Inflammatory macrophage treated with lipopolysaccharide for 4 hours (primary cell): ENCODE measurements at regions not wholly inside any gene's neighbourhood (a gene's known extent, or its start where the extent isn't known, plus 50 kb on each side); places are given as distances from the start of the nearest gene placed in this dataset.
A peak's percentile ranks its signal among the peaks of the same experiment; 100 is the strongest.
"Not testable (repeated sequence)": the region's sequence is repeated elsewhere in the genome, so short reads cannot be mapped to it uniquely, and the experiment has no call there.

Experiments
- DNase-seq: peaks from one replicate; pipeline ENCODE4 v3.0.0-alpha.2; 2020

DNA sequence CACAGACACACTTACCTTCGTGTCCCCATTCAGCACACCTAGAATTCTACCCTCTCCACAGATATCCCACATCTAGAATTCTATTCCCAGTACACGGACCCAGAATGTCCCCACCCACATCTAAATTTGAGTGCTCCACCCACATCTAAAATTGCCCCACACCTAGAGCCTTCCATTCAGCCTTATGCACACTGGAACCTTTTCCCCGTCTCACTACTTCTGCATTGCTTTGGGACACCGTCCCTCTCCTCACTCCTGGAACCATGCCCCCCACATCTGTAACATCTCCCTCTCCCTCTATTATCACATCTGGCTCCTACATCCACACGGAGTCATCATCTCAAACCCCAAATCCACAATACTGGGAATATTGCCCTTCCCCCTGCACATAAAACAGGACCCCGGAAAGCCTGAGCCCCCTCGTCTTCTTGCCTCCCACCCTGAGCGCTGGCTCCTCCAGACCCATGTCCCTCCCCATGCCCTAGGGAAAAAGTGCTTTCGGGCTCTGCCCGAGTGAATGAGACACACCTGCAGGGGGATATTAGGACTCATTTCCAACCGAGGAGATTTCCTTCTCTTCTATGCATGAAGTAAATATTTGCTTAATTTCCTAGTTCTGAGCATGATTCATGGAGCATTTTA is 125.8 kb upstream of the UNC5B start:
- no peak for DNase-seq

DNA sequence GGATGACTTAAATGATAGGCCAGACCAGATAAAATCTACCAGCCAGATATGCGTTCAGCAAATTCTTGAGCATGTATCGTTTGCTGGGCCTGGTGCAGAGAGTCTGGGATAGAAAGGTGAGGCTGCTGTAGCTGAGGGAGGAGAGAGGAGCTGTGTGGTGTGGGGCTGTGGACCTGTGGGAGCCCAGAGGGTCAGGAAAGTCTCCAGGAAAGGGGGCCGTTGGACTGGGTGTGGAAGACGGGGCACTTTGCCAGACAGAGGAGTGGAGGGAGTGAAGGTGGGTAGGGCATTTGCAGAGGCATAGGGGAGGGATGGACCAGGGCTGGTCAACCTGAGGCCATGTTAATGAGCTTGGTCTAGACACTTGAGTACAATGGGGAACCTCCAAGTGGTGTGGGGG is 124.7 kb upstream of the UNC5B start:
- no peak for DNase-seq

GRCh38 chr10:71088054-71088453 is 124.3 kb upstream of the UNC5B start:
- no peak for DNase-seq

DNA sequence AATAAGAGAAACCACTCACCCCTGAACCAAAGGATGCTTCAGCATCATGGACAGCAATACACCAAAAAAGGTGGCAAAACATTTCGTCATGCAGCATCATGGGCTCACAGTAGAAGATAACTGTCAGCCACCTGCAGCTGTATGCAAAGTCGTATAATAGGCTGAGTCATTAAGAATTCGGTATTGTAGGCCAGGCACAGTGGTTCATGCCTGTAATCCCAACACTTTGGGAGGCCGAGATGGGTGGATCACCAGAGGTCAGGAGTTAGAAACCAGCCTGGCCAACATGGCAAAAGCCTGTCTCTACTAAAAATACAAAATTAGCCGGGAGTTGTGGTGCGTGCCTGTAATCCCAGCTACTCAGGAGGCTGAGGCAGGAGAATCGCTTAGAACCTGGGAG is 123.8 kb upstream of the UNC5B start:
- not testable (repeated sequence) for DNase-seq

DNA sequence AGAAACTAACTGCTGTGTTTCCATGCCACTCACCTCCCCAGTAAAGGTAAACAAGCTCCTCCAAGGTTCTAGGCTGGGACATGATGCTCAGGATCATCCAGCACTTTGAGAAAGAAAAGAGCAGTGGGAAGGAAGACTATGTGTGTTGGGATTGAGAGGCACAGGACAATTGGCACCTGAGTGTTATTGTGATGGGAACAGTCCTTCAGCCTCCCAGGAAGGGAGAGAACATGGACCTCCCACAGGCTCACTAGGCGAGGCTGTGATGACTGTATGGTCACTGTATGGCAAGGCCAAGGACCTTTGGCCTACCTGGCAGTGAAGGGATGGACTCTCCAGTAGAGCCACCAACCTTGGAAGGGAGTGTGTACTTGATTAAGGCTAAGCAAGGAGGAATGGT is 123.2 kb upstream of the UNC5B start:
- DNase-seq: no peak

DNA sequence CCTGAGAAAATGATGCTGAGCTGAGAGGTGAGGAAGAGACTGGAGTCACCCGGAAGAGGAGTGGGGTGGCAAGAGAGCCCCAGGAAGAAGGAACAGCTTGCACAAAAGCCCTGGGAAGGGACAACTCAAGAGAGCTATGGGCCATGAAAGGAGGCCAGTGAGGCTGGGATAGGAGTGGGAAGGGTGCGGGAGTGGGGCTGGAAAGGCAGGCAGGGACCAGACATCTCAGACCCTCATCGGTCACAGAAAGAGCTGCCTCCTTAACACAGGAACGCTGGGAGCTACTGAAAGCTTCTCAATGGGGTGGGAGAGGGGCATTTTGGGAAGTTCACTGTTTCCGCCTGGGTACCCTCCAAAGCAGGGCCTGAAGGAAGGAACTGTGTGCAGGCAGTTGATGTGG is 122.0 kb upstream of the UNC5B start:
- DNase-seq: no peak

GRCh38 chr10:71090801-71091200 is 121.6 kb upstream of the UNC5B start:
- no peak for DNase-seq

DNA sequence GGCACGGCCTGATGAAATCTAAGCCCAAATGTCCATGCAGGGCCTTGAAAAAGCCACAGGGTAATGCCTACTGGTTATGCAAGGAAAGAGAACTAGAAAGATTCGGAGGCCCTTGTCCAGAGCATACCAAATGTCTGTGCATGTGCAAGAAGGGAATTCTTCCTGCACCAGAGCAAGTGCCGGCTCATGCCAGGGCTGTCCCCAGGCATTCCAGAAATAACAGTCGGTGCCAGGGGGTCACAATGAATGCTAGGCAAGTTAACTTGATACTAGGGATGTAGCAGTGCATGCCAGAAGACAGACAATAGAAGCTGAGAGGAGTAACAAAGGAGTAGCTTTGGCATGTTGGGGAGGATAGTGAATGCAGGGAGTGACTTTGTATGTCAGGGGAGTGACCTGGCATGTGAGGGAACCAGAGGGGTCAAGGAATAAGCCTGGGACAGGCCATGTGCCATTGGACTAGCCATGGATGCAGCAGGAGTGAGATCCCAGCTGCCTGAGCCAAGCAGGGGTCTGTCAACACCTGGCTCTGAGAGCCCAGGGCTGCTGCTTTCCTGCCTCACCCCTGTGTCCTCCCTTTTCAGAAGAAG is 119.5 kb upstream of the UNC5B start:
- no peak for DNase-seq

DNA sequence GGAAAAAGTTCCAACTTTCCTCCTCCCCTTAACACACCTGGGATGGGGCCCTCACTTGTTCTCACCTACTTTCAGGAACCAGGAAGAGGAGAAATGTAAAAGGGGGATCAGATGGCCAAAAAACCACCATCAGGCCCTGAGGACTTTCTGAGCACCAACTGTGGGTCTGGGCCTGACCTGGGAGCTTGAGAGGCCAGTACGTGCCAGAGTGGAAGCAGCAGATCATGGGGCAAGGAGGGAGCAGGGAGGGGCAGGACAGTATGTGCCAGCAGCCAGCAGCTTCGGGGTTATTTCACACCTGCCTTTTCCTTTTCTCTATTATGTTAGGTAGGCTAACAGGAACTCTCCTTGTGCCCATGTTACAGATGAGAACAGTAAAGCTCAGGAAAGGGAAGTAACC is 118.8 kb upstream of the UNC5B start:
- no peak for DNase-seq

DNA sequence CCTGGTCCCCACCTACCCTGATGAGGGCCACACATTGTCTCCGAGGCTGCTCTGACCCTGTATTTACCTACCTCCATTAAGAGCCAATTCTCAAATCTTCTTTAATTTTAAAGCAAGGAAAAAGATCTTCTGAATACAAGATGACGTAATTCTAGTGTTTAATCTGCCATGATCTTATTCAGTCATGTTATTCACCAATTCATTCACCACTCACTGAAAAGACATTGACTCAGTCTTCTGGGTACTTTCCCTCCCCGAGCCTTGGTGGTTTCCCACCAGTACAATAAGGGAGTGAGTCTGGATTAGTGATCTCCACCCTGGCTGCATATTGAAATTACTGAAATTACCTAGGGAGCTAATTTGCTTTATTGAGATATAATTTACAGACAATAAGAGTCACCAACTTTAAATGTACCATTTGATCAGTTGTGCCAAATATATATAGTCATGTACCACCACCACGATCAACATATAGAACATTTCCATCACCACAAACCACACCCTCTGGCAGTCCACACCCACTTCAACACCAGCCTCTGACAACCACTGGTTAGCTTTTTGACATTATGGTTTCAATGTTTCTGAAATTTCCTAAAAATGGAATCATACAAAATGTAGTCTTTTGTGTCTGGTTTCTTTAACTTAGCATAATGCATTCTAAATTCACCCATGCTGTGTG is 117.5 kb upstream of the UNC5B start:
- peak; percentile 34 for DNase-seq

DNA sequence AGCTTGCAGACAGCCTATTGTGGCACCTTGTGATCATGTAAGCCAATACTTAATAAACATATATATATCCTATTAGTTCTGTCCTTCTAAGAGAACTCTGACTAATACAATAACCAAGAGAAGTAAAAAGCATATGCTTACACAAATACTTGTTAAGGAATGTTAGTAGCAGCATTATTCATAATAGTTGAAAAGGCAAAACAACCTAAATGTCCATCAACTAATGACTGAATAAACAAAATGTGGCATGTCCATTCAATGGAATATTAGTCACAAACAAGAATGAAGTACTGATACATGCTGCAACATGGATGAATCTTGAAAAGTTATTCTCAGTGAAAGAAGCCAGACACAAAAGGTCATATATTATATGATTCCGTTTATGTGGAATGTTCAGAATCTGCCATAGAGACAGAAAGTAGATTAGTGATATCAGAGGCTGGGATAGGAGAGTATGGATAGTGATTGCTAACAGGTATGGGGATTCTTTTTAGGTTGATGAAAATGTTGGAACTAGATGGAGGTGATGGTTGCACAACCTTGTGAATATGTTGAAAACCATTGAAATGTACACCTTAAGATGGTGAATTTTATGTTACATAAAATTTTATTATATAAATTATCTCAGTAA is 112.5 kb upstream of the UNC5B start:
- DNase-seq: no peak

DNA sequence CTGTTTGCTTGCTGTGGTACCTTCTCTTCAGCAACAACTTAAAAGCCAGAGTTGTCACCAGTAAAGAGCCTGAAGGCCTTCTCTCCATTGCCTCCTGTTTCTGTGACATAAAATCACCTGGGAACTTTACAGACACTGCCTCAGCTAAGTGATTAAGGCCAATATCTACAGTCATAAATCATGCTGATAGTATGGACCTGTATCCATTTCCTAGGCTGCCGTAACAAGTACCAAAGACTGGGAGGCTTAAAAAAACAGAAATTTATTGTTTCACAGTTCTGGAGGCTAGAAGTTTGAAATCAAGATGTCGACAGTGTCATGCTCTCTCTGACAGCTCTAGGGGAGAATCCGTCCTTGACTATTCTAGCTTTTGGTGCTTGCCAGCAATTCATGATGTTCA is 108.4 kb upstream of the UNC5B start:
- no peak for DNase-seq

DNA sequence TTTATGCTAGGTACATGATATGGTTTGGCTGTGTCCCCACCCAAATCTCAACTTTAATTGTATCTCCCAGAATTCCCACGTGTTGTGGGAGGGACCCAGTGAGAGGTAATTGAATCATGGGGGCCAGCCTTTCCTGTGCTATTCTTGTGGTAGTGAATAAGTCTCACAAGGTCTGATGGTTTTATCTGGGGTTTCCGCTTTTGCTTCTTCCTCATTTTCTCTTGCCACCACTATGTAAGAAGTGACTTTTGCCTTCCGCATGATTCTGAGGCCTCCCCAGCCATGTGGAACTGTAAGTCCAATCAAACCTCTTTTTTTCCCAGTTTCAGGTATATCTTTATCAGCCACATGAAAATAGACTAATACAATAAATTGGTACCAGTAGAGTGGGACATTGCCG is 106.2 kb upstream of the UNC5B start:
- peak; percentile 85 for DNase-seq

- not testable (repeated sequence) for DNase-seq
Observed at GRCh38 chr10:71107117-71107516, 105.3 kb upstream of the UNC5B start.

GRCh38 chr10:71108042-71108441 is 104.3 kb upstream of the UNC5B start:
- DNase-seq: peak; percentile 84

GRCh38 chr10:71112138-71112785 is 100.1 kb upstream of the UNC5B start:
- no peak for DNase-seq

GRCh38 chr10:71116426-71116825 is 95.9 kb upstream of the UNC5B start:
- no peak for DNase-seq

- DNase-seq: not testable (repeated sequence)
Observed at GRCh38 chr10:71117589-71117988, 94.8 kb upstream of the UNC5B start.

- DNase-seq: no peak
Observed at GRCh38 chr10:71123023-71123422, 89.3 kb upstream of the UNC5B start.

GRCh38 chr10:71124921-71125748 is 87.2 kb upstream of the UNC5B start:
- no peak for DNase-seq

- no peak for DNase-seq
Observed at GRCh38 chr10:71125749-71126107, 86.6 kb upstream of the UNC5B start.

GRCh38 chr10:71126432-71126831 is 85.9 kb upstream of the UNC5B start:
- DNase-seq: no peak

- no peak for DNase-seq
Observed at GRCh38 chr10:71127104-71127503, 85.3 kb upstream of the UNC5B start.
